ENCODE measurements at regions not wholly inside any gene's neighbourhood (a gene's known extent, or its start where the extent isn't known, plus 50 kb on each side); places are given as distances from the start of the nearest gene placed in this dataset.
A peak's percentile ranks its signal among the peaks of the same experiment; 100 is the strongest.

GRCh38 chr13:29905845-29906244 is 55.4 kb upstream of the UBL3 start:
- Histone ChIP-seq H3K36me3 (ENCODE audit: control insufficient read depth, insufficient read depth, low read length) (no peaks in the 10 kb centered on the region), H3K4me3 (ENCODE audit: low read depth, low read length) (no peak overlapping the region), H3K27me3 (ENCODE audit: control insufficient read depth, insufficient read depth, low read length) (no peaks in the 10 kb centered on the region)
- no peak for DNase-seq (ENCODE audit: low read depth)
- TF ChIP-seq CTCF (IDR thresholded peaks at IDR 0.05; ENCODE audit: insufficient read depth, low read length, poor library complexity, severe bottlenecking) = no peak

- Histone ChIP-seq H3K36me3 (ENCODE audit: control insufficient read depth, insufficient read depth, low read length) (no peaks in the 10 kb centered on the region), H3K27me3 (ENCODE audit: control insufficient read depth, insufficient read depth, low read length) (no peaks in the 10 kb centered on the region), H3K4me3 (ENCODE audit: low read depth, low read length) (no peak overlapping the region)
- TF ChIP-seq CTCF (IDR thresholded peaks at IDR 0.05; ENCODE audit: insufficient read depth, low read length, poor library complexity, severe bottlenecking) = no peak
- no peak for DNase-seq (ENCODE audit: low read depth)
Observed at GRCh38 chr13:29903996-29904395, 53.6 kb upstream of the UBL3 start.

GRCh38 chr13:29903543-29903942 is 53.1 kb upstream of the UBL3 start:
- no peak for DNase-seq (ENCODE audit: low read depth)
- no peak for TF ChIP-seq CTCF (IDR thresholded peaks at IDR 0.05; ENCODE audit: insufficient read depth, low read length, poor library complexity, severe bottlenecking)
- Histone ChIP-seq H3K4me3 (ENCODE audit: low read depth, low read length) (no peak overlapping the region), H3K36me3 (ENCODE audit: control insufficient read depth, insufficient read depth, low read length) (no peaks in the 10 kb centered on the region), H3K27me3 (ENCODE audit: control insufficient read depth, insufficient read depth, low read length) (no peaks in the 10 kb centered on the region)

GRCh38 chr13:29902632-29903305 is 52.4 kb upstream of the UBL3 start:
- DNase-seq (ENCODE audit: low read depth) = no peak
- Histone ChIP-seq H3K4me3 (ENCODE audit: low read depth, low read length) (no peak overlapping the region), H3K36me3 (ENCODE audit: control insufficient read depth, insufficient read depth, low read length) (no peaks in the 10 kb centered on the region), H3K27me3 (ENCODE audit: control insufficient read depth, insufficient read depth, low read length) (no peaks in the 10 kb centered on the region)
- TF ChIP-seq CTCF (IDR thresholded peaks at IDR 0.05; ENCODE audit: insufficient read depth, low read length, poor library complexity, severe bottlenecking) = no peak

- H3K4me3 ChIP-seq (ENCODE audit: low read depth, low read length) = no peak overlapping the region
Observed at GRCh38 chr13:29901710-29902631, 51.6 kb upstream of the UBL3 start.

More at GRCh38 chr13:29901710-29902631, 51.6 kb upstream of the UBL3 start:
- peak; percentile 93 for DNase-seq (ENCODE audit: low read depth)
- Histone ChIP-seq H3K27me3 (ENCODE audit: control insufficient read depth, insufficient read depth, low read length) (no peaks in the 10 kb centered on the region), H3K36me3 (ENCODE audit: control insufficient read depth, insufficient read depth, low read length) (no peaks in the 10 kb centered on the region)
- no peak for TF ChIP-seq CTCF (IDR thresholded peaks at IDR 0.05; ENCODE audit: insufficient read depth, low read length, poor library complexity, severe bottlenecking)

Measured in kidney epithelial cell (primary cell).